Panc1 (cell line): ENCODE measurements at regions not wholly inside any gene's neighbourhood (a gene's known extent, or its start where the extent isn't known, plus 50 kb on each side); places are given as distances from the start of the nearest gene placed in this dataset.

Source experiments
- ATAC-seq: fragments of 200-7000 bp; cut with Tn5 transposase; 2 replicates; pipeline ENCODE4 v1.9.1; 2020; ENCODE audit warnings: mild to moderate bottlenecking, moderate library complexity
- BruUV-seq: library from RNA; stranded (reverse); fragments of 400-500 nt; replicated peaks from 2 replicates; lab custom pipeline; 2021; lab: Mats Ljungman, UMichigan
- CTCF ChIA-PET: fragments of 300-600 bp; sonication (Branson Sonifier 250); formaldehyde crosslinking; loops from one replicate; lab custom pipeline; 2022; ENCODE audit warnings: antibody characterized with exemption; lab: Charles Lee
- POLR2A ChIA-PET: fragments of 300-600 bp; sonication (Branson Sonifier 250); formaldehyde crosslinking; loops from one replicate; lab custom pipeline; 2022; ENCODE audit warnings: antibody characterized with exemption; lab: Charles Lee
- DNase-seq: peaks from one replicate; pipeline ENCODE4 v3.0.0-alpha.2; 2010; ENCODE audit warnings: low read depth, low spot score
- H3K27ac ChIP-seq: 2 replicates; pipeline ENCODE4 v1.5.1; 2011; ENCODE audit warnings: mild to moderate bottlenecking, low read length, inconsistent platforms
- H3K27me3 ChIP-seq: fragments of 200-500 bp; sonication (Bioruptor generic); 2 replicates; pipeline ENCODE4 v1.6.0; 2014; ENCODE audit warnings: low read length, inconsistent platforms; ENCODE audit not compliant: control insufficient read depth, insufficient read depth
- H3K36me3 ChIP-seq: fragments of 200-500 bp; sonication (Bioruptor generic); 2 replicates; pipeline ENCODE4 v1.5.1; 2014; ENCODE audit warnings: inconsistent platforms, mild to moderate bottlenecking, low read length, moderate library complexity; ENCODE audit not compliant: control insufficient read depth, insufficient read depth
- H3K4me1 ChIP-seq: 2 replicates; pipeline ENCODE4 v1.5.1; 2011; ENCODE audit warnings: inconsistent platforms, mild to moderate bottlenecking, low read length, moderate library complexity; ENCODE audit not compliant: control insufficient read depth, insufficient read depth
- H3K4me3 ChIP-seq, 2 experiments: 2 replicates each; pipeline ENCODE4 v1.5.1; 2011 to 2012; ENCODE audit warnings: low read depth in 2 of 2, low read length in 2 of 2, mild to moderate bottlenecking in 2 of 2, inconsistent platforms in 1 of 2, moderate library complexity in 1 of 2
- H3K9me3 ChIP-seq: fragments of 200-500 bp; sonication (Bioruptor generic); 2 replicates; pipeline ENCODE4 v1.5.1; 2014; ENCODE audit warnings: low read depth, mild to moderate bottlenecking, inconsistent platforms, low read length, moderate library complexity; ENCODE audit not compliant: control insufficient read depth, insufficient read depth
- CTCF ChIP-seq: fragments of 450-650 bp; IDR thresholded peaks from 2 replicates; pipeline ENCODE4 v1.5.1; 2017; ENCODE audit warnings: mild to moderate bottlenecking
- POLR2AphosphoS5 ChIP-seq: IDR thresholded peaks from 2 replicates; pipeline ENCODE4 v1.6.1; 2012; ENCODE audit warnings: mild to moderate bottlenecking, low read depth, low read length, moderate library complexity
- SIN3A ChIP-seq: IDR thresholded peaks from 2 replicates; pipeline ENCODE4 v1.6.1; 2012; ENCODE audit warnings: low read depth, mild to moderate bottlenecking, low read length, moderate library complexity, borderline replicate concordance; ENCODE audit not compliant: insufficient read depth
- TCF7L2 ChIP-seq: IDR thresholded peaks from 2 replicates; pipeline ENCODE4 v1.6.1; 2011; ENCODE audit warnings: mild to moderate bottlenecking, low read depth, low read length, inconsistent platforms
- in situ Hi-C: cut with HindIII; loops from 2 replicates; pipeline ENCODE4 v1.10.0; 2016; ENCODE audit warnings: low sequenced_read_pairs, low pct_unique_long_range_greater_than_20kb
- intact Hi-C: fragments of 100-400 bp; cut with micrococcal nuclease; formaldehyde crosslinking; loops from one replicate; pipeline ENCODE4 v1.10.0; 2022; ENCODE audit not compliant: unreplicated experiment
- TF ChIP-seq, protein P1 (sequence below), 2 experiments: IDR thresholded peaks; 2 replicates each; pipeline ENCODE4 v1.6.1; 2011 to 2012; ENCODE audit warnings: low read depth in 2 of 2, control low read depth in 1 of 2, low read length in 1 of 2, mild to moderate bottlenecking in 1 of 2, moderate library complexity in 1 of 2; ENCODE audit not compliant: insufficient read depth in 1 of 2

DNA sequence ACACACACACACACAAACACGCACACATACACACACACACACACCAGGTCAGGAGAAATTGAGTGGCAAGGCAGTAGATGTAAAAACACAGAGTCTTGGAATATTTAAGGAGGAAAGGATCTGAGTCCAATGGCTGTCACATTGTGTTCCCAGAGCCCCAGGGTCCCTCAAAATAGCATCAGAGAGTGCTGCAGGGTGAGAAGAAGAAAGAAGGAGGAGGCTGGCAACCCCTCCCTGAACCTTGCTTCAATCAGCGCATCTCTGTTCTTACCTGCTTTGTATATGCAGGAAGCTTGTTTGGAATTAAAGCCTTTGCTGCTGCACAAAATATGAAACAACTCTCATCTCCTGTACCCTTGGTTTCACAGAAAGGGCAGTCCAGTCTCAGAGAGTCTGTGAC, 406.5 kb downstream of the MIAT start:
- CTCF ChIA-PET, result no interaction called here
- DNase-seq (no peak), ATAC-seq (no peak)
- H3K27ac ChIP-seq, result no peak overlapping the region
- BruUV-seq, result no TSS peak
- no peaks in the 10 kb centered on the region for H3K27me3 ChIP-seq
- in situ Hi-C loops (no loop called here), intact Hi-C loops (no loop called here)
- no peaks in the 10 kb centered on the region for H3K36me3 ChIP-seq
- no peaks in the 10 kb centered on the region for H3K4me1 ChIP-seq
- H3K9me3 ChIP-seq, result no peaks in the 10 kb centered on the region
- POLR2A ChIA-PET, result no interaction called here
- TF ChIP-seq POLR2AphosphoS5 (no peak), CTCF (no peak), TCF7L2 (no peak), SIN3A (no peak)
- TF ChIP-seq, protein P1, sequence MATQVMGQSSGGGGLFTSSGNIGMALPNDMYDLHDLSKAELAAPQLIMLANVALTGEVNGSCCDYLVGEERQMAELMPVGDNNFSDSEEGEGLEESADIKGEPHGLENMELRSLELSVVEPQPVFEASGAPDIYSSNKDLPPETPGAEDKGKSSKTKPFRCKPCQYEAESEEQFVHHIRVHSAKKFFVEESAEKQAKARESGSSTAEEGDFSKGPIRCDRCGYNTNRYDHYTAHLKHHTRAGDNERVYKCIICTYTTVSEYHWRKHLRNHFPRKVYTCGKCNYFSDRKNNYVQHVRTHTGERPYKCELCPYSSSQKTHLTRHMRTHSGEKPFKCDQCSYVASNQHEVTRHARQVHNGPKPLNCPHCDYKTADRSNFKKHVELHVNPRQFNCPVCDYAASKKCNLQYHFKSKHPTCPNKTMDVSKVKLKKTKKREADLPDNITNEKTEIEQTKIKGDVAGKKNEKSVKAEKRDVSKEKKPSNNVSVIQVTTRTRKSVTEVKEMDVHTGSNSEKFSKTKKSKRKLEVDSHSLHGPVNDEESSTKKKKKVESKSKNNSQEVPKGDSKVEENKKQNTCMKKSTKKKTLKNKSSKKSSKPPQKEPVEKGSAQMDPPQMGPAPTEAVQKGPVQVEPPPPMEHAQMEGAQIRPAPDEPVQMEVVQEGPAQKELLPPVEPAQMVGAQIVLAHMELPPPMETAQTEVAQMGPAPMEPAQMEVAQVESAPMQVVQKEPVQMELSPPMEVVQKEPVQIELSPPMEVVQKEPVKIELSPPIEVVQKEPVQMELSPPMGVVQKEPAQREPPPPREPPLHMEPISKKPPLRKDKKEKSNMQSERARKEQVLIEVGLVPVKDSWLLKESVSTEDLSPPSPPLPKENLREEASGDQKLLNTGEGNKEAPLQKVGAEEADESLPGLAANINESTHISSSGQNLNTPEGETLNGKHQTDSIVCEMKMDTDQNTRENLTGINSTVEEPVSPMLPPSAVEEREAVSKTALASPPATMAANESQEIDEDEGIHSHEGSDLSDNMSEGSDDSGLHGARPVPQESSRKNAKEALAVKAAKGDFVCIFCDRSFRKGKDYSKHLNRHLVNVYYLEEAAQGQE (IDR thresholded peaks at IDR 0.05; ENCODE audit: insufficient read depth in 1 of 2, low read depth in 2 of 2, low read length in 1 of 2), result no peak
- H3K4me3 ChIP-seq, result no peak overlapping the region

DNA sequence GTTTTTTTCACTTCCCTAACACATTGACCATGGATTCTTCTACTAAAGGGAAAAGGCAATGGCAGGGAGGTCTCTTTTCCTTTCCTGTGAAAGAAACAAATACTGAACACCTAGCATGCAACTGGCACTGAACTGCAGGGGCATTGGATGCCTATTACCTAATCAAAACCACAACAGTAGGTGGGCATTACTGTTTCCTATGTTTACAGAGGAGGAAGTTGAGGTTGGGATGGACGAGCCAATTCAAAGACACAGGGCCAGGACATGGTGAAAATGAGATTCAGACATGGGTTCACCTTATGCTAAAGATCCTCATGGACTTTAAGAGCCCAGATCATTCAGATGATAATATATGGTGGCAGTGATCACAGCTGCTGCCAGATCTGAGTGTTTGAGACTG, 407.0 kb downstream of the MIAT start:
- ATAC-seq (no peak), DNase-seq (no peak)
- H3K27me3 ChIP-seq, result no peaks in the 10 kb centered on the region
- H3K27ac ChIP-seq, result no peak overlapping the region
- no peaks in the 10 kb centered on the region for H3K9me3 ChIP-seq
- POLR2A ChIA-PET, result no interaction called here
- no peaks in the 10 kb centered on the region for H3K36me3 ChIP-seq
- no TSS peak for BruUV-seq
- no peak overlapping the region for H3K4me3 ChIP-seq
- in situ Hi-C loops, result no loop called here
- intact Hi-C loops, result no loop called here
- H3K4me1 ChIP-seq, result no peaks in the 10 kb centered on the region
- TF ChIP-seq POLR2AphosphoS5, result no peak
- no peak for TF ChIP-seq SIN3A
- TF ChIP-seq TCF7L2, result no peak
- TF ChIP-seq, protein P1 (IDR thresholded peaks at IDR 0.05; ENCODE audit: insufficient read depth in 1 of 2, low read depth in 2 of 2, low read length in 1 of 2), result no peak
- TF ChIP-seq CTCF, result no peak
- CTCF ChIA-PET, result no interaction called here
